Astrocyte (in vitro differentiated cells and primary cell): ENCODE measurements at regions not wholly inside any gene's neighbourhood (a gene's known extent, or its start where the extent isn't known, plus 50 kb on each side); places are given as distances from the start of the nearest gene placed in this dataset.

ENCODE experiments used
- DNase-seq: peaks from one replicate; pipeline ENCODE4 v3.0.0-alpha.2; 2010; ENCODE audit warnings: low read depth
- FAIRE-seq: peaks from 2 replicates; lab custom pipeline; 2011; peaks lifted over from hg19 to GRCh38; lab: Jason Lieb, UNC
- H2AFZ ChIP-seq: 2 replicates; pipeline ENCODE4 v1.6.0; 2012; ENCODE audit warnings: low read depth, low read length, inconsistent platforms
- H3K27ac ChIP-seq: 2 replicates; pipeline ENCODE4 v1.5.1; 2011; ENCODE audit warnings: low read depth, low read length, inconsistent platforms
- H3K27me3 ChIP-seq: 2 replicates; pipeline ENCODE4 v1.6.0; 2011; ENCODE audit warnings: low read length, inconsistent platforms; ENCODE audit not compliant: insufficient read depth
- H3K36me3 ChIP-seq: 2 replicates; pipeline ENCODE4 v1.5.1; 2011; ENCODE audit warnings: low read length, inconsistent platforms; ENCODE audit not compliant: insufficient read depth
- H3K4me1 ChIP-seq: 2 replicates; pipeline ENCODE4 v1.5.1; 2011; ENCODE audit warnings: low read length, inconsistent platforms; ENCODE audit not compliant: insufficient read depth
- H3K4me2 ChIP-seq: 2 replicates; pipeline ENCODE4 v1.6.0; 2012; ENCODE audit warnings: low read length, inconsistent platforms
- H3K4me3 ChIP-seq: 2 replicates; pipeline ENCODE4 v1.5.1; 2011; ENCODE audit warnings: low read depth, mild to moderate bottlenecking, low read length, inconsistent platforms; ENCODE audit not compliant: insufficient read depth
- H3K79me2 ChIP-seq: 2 replicates; pipeline ENCODE4 v1.6.0; 2012; ENCODE audit warnings: mild to moderate bottlenecking, low read length, inconsistent platforms; ENCODE audit not compliant: insufficient read depth
- H3K9ac ChIP-seq: 2 replicates; pipeline ENCODE4 v1.6.0; 2012; ENCODE audit warnings: mild to moderate bottlenecking, low read length, inconsistent platforms
- H3K9me3 ChIP-seq: 2 replicates; pipeline ENCODE4 v1.5.1; 2012; ENCODE audit warnings: low read depth, mild to moderate bottlenecking, low read length, inconsistent platforms; ENCODE audit not compliant: insufficient read depth
- H4K20me1 ChIP-seq: 2 replicates; pipeline ENCODE4 v1.6.0; 2012; ENCODE audit warnings: low read length, inconsistent platforms; ENCODE audit not compliant: insufficient read depth
- H3K27ac Mint-ChIP-seq: one replicate; pipeline ENCODE4 v1.8.0; 2021; ENCODE audit warnings: mild to moderate bottlenecking, mixed read lengths; ENCODE audit not compliant: unreplicated experiment
- H3K27me3 Mint-ChIP-seq: one replicate; pipeline ENCODE4 v1.8.0; 2021; ENCODE audit warnings: low read depth, mixed read lengths; ENCODE audit not compliant: unreplicated experiment
- H3K36me3 Mint-ChIP-seq: one replicate; pipeline ENCODE4 v1.8.0; 2021; ENCODE audit warnings: low read depth, mixed read lengths; ENCODE audit not compliant: unreplicated experiment
- H3K4me1 Mint-ChIP-seq: one replicate; pipeline ENCODE4 v1.8.0; 2021; ENCODE audit warnings: low read depth, mixed read lengths; ENCODE audit not compliant: unreplicated experiment
- H3K4me3 Mint-ChIP-seq: one replicate; pipeline ENCODE4 v1.8.0; 2021; ENCODE audit warnings: mild to moderate bottlenecking, moderate library complexity, mixed read lengths; ENCODE audit not compliant: unreplicated experiment
- H3K9me3 Mint-ChIP-seq: one replicate; pipeline ENCODE4 v1.8.0; 2021; ENCODE audit warnings: mild to moderate bottlenecking, mixed read lengths; ENCODE audit not compliant: unreplicated experiment
- EZH2 ChIP-seq: IDR thresholded peaks from 2 replicates; pipeline ENCODE4 v1.6.1; 2012; ENCODE audit warnings: mild to moderate bottlenecking, low read length, inconsistent platforms; ENCODE audit not compliant: insufficient read depth
- TF ChIP-seq, protein P1 (sequence below): IDR thresholded peaks from 2 replicates; pipeline ENCODE4 v1.5.1; 2011; ENCODE audit warnings: low read depth, mild to moderate bottlenecking, inconsistent platforms, low read length, moderate library complexity; ENCODE audit not compliant: insufficient read depth

DNA sequence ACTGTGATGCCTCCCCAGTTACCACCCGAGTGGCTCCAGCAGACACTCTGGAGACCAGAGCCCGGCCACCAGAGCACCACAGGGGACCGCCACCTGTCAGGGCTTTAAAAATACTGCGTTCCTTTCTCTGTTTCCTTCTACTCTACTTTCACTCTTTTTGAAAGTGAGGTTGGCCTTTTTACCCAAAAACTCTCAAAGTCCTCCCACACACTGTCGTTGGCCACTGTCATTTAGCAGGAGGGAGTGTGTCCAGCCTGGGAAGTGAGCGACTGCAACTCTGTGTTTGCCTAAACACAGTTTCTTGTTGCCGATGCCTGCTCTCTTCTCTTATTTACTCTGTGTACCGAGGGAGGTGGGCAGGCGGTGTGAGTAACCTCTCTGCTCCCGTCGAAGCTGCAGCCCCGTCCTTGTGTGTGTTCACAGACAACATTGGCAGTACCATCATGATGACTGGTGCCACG is 90.8 kb upstream of the CLDN5 start:
- Mint-ChIP-seq H3K27ac (no peak overlapping the region), H3K4me1 (no peaks in the 10 kb centered on the region), H3K9me3 (no peaks in the 10 kb centered on the region), H3K36me3 (no peaks in the 10 kb centered on the region), H3K4me3 (no peak overlapping the region), H3K27me3 (peaks cover 35% of the 10 kb centered on the region)
- H3K4me1 ChIP-seq: no peaks in the 10 kb centered on the region
- no peak overlapping the region for H3K4me3 ChIP-seq
- no peak overlapping the region for H3K4me2 ChIP-seq
- no peak for FAIRE-seq
- no peak for DNase-seq
- no peaks in the 10 kb centered on the region for H3K9me3 ChIP-seq
- no peaks in the 10 kb centered on the region for H3K36me3 ChIP-seq
- no peaks in the 10 kb centered on the region for H3K79me2 ChIP-seq
- TF ChIP-seq, protein P1, sequence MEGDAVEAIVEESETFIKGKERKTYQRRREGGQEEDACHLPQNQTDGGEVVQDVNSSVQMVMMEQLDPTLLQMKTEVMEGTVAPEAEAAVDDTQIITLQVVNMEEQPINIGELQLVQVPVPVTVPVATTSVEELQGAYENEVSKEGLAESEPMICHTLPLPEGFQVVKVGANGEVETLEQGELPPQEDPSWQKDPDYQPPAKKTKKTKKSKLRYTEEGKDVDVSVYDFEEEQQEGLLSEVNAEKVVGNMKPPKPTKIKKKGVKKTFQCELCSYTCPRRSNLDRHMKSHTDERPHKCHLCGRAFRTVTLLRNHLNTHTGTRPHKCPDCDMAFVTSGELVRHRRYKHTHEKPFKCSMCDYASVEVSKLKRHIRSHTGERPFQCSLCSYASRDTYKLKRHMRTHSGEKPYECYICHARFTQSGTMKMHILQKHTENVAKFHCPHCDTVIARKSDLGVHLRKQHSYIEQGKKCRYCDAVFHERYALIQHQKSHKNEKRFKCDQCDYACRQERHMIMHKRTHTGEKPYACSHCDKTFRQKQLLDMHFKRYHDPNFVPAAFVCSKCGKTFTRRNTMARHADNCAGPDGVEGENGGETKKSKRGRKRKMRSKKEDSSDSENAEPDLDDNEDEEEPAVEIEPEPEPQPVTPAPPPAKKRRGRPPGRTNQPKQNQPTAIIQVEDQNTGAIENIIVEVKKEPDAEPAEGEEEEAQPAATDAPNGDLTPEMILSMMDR: no peak
- no peak overlapping the region for H2AFZ ChIP-seq
- no peaks in the 10 kb centered on the region for H4K20me1 ChIP-seq
- H3K27me3 ChIP-seq: peaks cover 12% of the 10 kb centered on the region
- no peak overlapping the region for H3K27ac ChIP-seq
- H3K9ac ChIP-seq: no peak overlapping the region

DNA sequence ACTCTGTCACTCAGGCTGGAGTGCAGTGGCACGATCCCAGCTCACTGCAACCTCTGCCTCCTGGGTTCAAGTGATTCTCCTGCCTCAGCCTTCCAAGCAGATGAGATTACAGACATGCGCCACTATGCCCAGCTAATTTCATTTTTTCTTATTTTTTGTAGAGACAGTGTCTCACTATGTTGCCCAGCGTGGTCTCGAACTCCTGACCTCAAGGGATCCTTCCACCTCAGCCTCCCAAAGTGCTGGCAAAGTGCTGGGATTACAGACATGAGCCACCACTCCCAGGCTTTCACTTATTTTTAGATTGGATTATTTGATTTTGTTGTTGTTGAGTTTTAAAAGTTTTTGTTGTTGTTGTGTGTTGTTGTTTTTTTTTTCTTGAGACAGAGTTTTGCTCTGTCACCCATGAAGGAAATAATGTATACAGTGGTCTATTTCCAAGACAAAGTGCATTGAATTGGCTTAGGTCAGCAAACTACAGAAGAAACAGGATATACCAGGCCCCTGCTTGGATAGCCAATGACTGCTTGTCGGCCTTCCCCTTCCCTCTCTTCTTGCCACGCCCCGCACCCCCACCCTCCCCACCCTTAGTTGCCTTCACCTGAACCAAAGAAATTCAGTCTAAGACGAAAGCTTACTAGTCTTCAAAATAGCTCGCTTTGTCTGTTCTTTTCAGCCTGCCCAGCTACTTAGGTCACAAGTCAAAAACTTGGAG is 91.8 kb upstream of the CLDN5 start:
- Histone ChIP-seq H3K4me3 (no peak overlapping the region), H3K9ac (no peak overlapping the region), H3K79me2 (no peaks in the 10 kb centered on the region), H3K9me3 (no peaks in the 10 kb centered on the region), H3K27ac (no peak overlapping the region), H3K4me2 (no peak overlapping the region), H3K36me3 (no peaks in the 10 kb centered on the region), H2AFZ (no peak overlapping the region), H4K20me1 (no peaks in the 10 kb centered on the region), H3K27me3 (peaks cover 12% of the 10 kb centered on the region), H3K4me1 (no peaks in the 10 kb centered on the region)
- DNase-seq: no peak
- H3K27ac Mint-ChIP-seq: no peak overlapping the region
- no peak overlapping the region for H3K4me3 Mint-ChIP-seq
- TF ChIP-seq, protein P1: no peak
- no peak for TF ChIP-seq EZH2
- H3K4me1 Mint-ChIP-seq: no peaks in the 10 kb centered on the region
- no peak for FAIRE-seq
- H3K36me3 Mint-ChIP-seq: no peaks in the 10 kb centered on the region
- peaks cover 33% of the 10 kb centered on the region for H3K27me3 Mint-ChIP-seq
- H3K9me3 Mint-ChIP-seq: no peaks in the 10 kb centered on the region
